Gastroesophageal sphincter (tissue), 4 donors: ENCODE measurements at regions not wholly inside any gene's neighbourhood (a gene's known extent, or its start where the extent isn't known, plus 50 kb on each side); places are given as distances from the start of the nearest gene placed in this dataset.

Source experiments
- ATAC-seq: fragments of 150-250 bp; one replicate; pipeline ENCODE4 v1.9.1; 2016; ENCODE audit warnings: mild to moderate bottlenecking, moderate library complexity
- H3K27ac ChIP-seq, 4 donors: fragments of 200-600 bp; sonication (generic) in 3 of 4; 1 replicate in 3 of 4; 2 replicates in 1 of 4; pipeline ENCODE4 v1.5.1; 2016 to 2019
- H3K27me3 ChIP-seq: fragments of 200-600 bp; sonication (generic); one replicate; pipeline ENCODE4 v1.5.1; 2019
- H3K36me3 ChIP-seq, 2 donors: fragments of 200-600 bp; sonication (generic); one replicate each; pipeline ENCODE4 v1.5.1; 2019; ENCODE audit warnings: control low read depth in 1 of 2
- H3K4me1 ChIP-seq, 3 donors: fragments of 200-600 bp; sonication (generic); 1 replicate in 2 of 3; 2 replicates in 1 of 3; pipeline ENCODE4 v1.5.1; 2016 to 2019; ENCODE audit warnings: control low read depth in 2 of 3
- H3K4me3 ChIP-seq, 2 donors: fragments of 200-600 bp; sonication (generic); one replicate each; pipeline ENCODE4 v1.5.1; 2019; ENCODE audit warnings: mild to moderate bottlenecking in 1 of 2, moderate library complexity in 1 of 2
- H3K9me3 ChIP-seq, 3 donors: fragments of 200-600 bp; sonication (generic); one replicate each; pipeline ENCODE4 v1.5.1; 2017 to 2019; ENCODE audit warnings: control low read depth in 2 of 3
- EP300 ChIP-seq: sonication (generic); formaldehyde crosslinking; IDR thresholded peaks from one replicate; pipeline ENCODE4 v1.6.1; 2017; ENCODE audit warnings: antibody characterized with exemption, mild to moderate bottlenecking
- POLR2A ChIP-seq, 2 donors: fragments of 450-650 bp; IDR thresholded peaks; one replicate each; pipeline ENCODE4 v1.6.1; 2017; ENCODE audit warnings: antibody characterized with exemption in 2 of 2, mild to moderate bottlenecking in 2 of 2, moderate library complexity in 1 of 2
- POLR2AphosphoS5 ChIP-seq: sonication (generic); formaldehyde crosslinking; IDR thresholded peaks from one replicate; pipeline ENCODE4 v1.6.1; 2017; ENCODE audit warnings: antibody characterized with exemption
- WGBS, 2 donors: methylation state at CpG; one replicate each; pipeline ENCODE4 v1.1.5; 2018; ENCODE audit warnings: low coverage in 1 of 2; 5-methylcytosine and 5-hydroxymethylcytosine counted together
- TF ChIP-seq, protein P1 (sequence below), 4 experiments: fragments of 200-600 bp in 2 of 4; fragments of 450-650 bp in 2 of 4; sonication (generic) in 1 of 4; IDR thresholded peaks; one replicate each; pipeline ENCODE4 v1.5.1; 2017 to 2019; ENCODE audit warnings: antibody characterized with exemption in 4 of 4, mild to moderate bottlenecking in 2 of 4, moderate library complexity in 2 of 4

DNA sequence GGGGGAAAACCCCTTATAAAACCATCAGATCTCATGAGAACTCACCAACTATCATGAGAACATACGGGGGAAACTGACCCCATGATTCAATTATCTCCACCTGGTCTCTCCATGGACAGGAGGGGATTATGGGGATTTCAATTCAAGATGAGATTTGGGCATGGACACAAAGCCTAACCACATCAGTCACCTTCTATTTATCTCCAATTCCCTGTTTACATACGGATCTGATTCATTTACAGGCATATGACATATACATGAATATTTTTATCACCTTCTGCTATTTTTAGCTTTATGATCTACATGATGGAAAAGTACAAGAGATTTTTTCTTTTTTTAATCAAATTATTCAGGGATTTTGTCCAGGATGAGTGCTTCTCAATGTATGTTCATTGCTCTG is 944.5 kb downstream of the REEP3 start:
- H3K27ac ChIP-seq = no peak overlapping the region
- TF ChIP-seq, protein P1, sequence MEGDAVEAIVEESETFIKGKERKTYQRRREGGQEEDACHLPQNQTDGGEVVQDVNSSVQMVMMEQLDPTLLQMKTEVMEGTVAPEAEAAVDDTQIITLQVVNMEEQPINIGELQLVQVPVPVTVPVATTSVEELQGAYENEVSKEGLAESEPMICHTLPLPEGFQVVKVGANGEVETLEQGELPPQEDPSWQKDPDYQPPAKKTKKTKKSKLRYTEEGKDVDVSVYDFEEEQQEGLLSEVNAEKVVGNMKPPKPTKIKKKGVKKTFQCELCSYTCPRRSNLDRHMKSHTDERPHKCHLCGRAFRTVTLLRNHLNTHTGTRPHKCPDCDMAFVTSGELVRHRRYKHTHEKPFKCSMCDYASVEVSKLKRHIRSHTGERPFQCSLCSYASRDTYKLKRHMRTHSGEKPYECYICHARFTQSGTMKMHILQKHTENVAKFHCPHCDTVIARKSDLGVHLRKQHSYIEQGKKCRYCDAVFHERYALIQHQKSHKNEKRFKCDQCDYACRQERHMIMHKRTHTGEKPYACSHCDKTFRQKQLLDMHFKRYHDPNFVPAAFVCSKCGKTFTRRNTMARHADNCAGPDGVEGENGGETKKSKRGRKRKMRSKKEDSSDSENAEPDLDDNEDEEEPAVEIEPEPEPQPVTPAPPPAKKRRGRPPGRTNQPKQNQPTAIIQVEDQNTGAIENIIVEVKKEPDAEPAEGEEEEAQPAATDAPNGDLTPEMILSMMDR (IDR thresholded peaks at IDR 0.05) = no peak
- TF ChIP-seq POLR2A (IDR thresholded peaks at IDR 0.05) (no peak), POLR2AphosphoS5 (no peak), EP300 (no peak)
- H3K4me1 ChIP-seq = no peaks in the 10 kb centered on the region
- H3K27me3 ChIP-seq = no peaks in the 10 kb centered on the region
- no peak for ATAC-seq
- WGBS, 2 donors = 35 to 76% methylated on average over 2 of the region's 2 CpGs
- no peaks in the 10 kb centered on the region for H3K9me3 ChIP-seq
- no peaks in the 10 kb centered on the region for H3K36me3 ChIP-seq
- H3K4me3 ChIP-seq = no peak overlapping the region

DNA sequence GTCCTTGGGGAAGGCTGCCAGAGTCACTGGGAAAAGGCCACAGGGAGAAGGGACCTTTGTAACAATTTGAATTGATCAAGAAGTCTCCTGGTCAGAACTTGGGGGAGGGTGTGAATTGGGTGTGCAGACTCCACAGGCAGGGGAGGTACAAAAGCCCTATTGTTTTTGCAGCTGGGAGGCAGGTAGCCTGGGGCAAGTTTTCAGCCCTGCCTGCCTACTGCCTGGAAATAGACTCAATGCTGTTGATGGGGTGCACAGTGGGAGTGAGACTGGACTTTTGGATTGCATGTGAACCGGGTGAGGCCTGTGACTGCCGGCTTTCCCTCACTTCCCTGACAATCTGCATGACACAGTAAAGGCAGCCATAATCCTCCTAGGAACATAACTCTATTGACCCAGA is 947.0 kb downstream of the REEP3 start:
- no CpG with 5 or more reads among the region's 2 CpGs for WGBS, 2 donors
- ATAC-seq = no peak
- Histone ChIP-seq H3K36me3 (no peaks in the 10 kb centered on the region), H3K27ac (no peak overlapping the region), H3K4me3 (no peak overlapping the region), H3K4me1 (no peaks in the 10 kb centered on the region), H3K9me3 (peaks cover 0 to 4% (median 0%) of the 10 kb centered on the region in 3 donors), H3K27me3 (no peaks in the 10 kb centered on the region)
- TF ChIP-seq, protein P1 (IDR thresholded peaks at IDR 0.05) = no peak
- TF ChIP-seq EP300 (no peak), POLR2A (IDR thresholded peaks at IDR 0.05) (no peak), POLR2AphosphoS5 (no peak)

DNA sequence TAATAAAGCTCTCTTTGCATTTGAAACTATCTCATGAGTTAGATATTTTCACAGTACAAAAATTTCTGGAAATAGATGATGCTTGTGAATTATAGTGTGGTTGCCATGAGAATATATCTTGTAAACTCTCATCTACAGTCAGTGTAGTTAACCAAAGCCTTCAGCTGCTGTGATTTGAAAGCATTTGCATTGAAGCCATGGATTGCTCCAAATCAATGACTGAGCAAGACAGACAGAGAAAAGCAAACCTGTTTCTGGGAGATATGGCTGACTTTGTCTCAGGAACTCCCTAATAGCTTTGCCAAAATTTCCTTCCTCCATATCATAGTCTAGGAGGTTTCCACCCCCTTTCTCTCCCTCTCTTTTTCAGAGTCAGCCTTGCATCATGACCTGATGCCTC is 955.3 kb downstream of the REEP3 start:
- H3K27me3 ChIP-seq = no peaks in the 10 kb centered on the region
- peaks cover 0 to 4% (median 0%) of the 10 kb centered on the region in 3 donors for H3K9me3 ChIP-seq
- H3K27ac ChIP-seq = no peak overlapping the region
- H3K36me3 ChIP-seq = no peaks in the 10 kb centered on the region
- TF ChIP-seq POLR2A (IDR thresholded peaks at IDR 0.05) (no peak), EP300 (no peak), POLR2AphosphoS5 (no peak)
- TF ChIP-seq, protein P1 (IDR thresholded peaks at IDR 0.05) = no peak
- H3K4me1 ChIP-seq = no peaks in the 10 kb centered on the region
- no peak overlapping the region for H3K4me3 ChIP-seq
- ATAC-seq = no peak

DNA sequence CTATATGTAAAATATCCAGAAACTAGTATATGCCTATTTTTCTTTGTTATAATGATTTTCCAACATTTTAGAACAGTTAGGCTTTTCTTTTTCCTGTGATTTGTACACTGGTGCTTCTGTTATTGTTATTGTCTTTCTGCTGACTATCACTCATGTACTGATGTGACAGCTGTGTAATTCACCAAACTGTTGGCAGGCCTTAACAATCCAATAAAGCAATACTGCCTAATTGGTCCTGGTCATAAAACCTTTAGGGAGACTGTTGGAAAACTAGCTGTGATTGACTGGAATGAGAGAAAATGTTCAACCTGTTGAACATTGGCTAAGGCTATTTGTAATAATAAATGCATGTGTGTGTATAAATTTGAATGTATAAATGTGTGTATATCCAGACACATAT is 956.6 kb downstream of the REEP3 start:
- Histone ChIP-seq H3K27ac (no peak overlapping the region), H3K9me3 (peaks cover 0 to 4% (median 0%) of the 10 kb centered on the region in 3 donors), H3K4me3 (no peak overlapping the region), H3K27me3 (no peaks in the 10 kb centered on the region), H3K36me3 (no peaks in the 10 kb centered on the region), H3K4me1 (no peaks in the 10 kb centered on the region)
- TF ChIP-seq EP300 (no peak), POLR2AphosphoS5 (no peak), POLR2A (IDR thresholded peaks at IDR 0.05) (no peak)
- TF ChIP-seq, protein P1 (IDR thresholded peaks at IDR 0.05) = no peak
- ATAC-seq = no peak

DNA sequence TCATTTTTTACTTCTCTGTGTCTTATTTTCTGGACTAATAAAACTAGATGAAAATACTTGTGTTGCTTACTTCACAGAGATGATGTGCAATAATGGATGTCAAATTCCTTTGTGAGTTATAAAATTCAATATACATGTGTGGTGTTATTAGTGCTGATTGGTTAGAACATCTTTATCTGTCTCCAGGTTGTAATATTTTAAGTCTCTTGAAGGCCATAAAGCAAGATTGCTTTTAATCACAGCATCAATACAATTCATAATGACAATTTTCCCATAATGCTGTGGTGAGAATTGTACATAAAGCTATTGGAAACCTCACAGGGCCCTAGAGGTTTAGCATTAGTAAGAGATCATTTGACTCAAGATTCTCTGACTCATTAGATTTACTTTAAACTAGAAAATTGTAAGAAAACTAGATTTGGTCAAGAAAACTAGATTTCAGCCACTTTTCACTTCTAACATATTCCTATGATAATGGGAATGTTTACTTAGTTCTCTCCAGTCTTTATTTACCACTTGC is 963.7 kb downstream of the REEP3 start:
- no peak for ATAC-seq
- H3K4me3 ChIP-seq = no peak overlapping the region
- H3K27ac ChIP-seq = no peak overlapping the region
- H3K36me3 ChIP-seq = no peaks in the 10 kb centered on the region
- H3K4me1 ChIP-seq = no peaks in the 10 kb centered on the region
- H3K27me3 ChIP-seq = no peaks in the 10 kb centered on the region
- H3K9me3 ChIP-seq = no peaks in the 10 kb centered on the region
- TF ChIP-seq, protein P1 (IDR thresholded peaks at IDR 0.05) = no peak
- TF ChIP-seq EP300 = no peak
- no peak for TF ChIP-seq POLR2A (IDR thresholded peaks at IDR 0.05)
- TF ChIP-seq POLR2AphosphoS5 = no peak
